PC-3 (cell line): ENCODE measurements at regions not wholly inside any gene's neighbourhood (a gene's known extent, or its start where the extent isn't known, plus 50 kb on each side); places are given as distances from the start of the nearest gene placed in this dataset.

Experiments
- CTCF ChIP-seq: fragments of 300-600 bp; sonication (generic); conservative IDR thresholded peaks from 2 replicates; pipeline ENCODE4 v1.5.1; 2017; ENCODE audit warnings: antibody characterized with exemption, low read depth, mild to moderate bottlenecking, low read length
- EZH2 ChIP-seq: fragments of 300-600 bp; sonication (generic); IDR thresholded peaks from one replicate; pipeline ENCODE4 v1.6.1; 2017; ENCODE audit warnings: antibody characterized with exemption, mild to moderate bottlenecking, low read length; ENCODE audit not compliant: unreplicated experiment

GRCh38 chr6:168221497-168222079 lies 98.0 kb downstream of the DACT2 start:
- TF ChIP-seq CTCF (no peak), EZH2 (no peak)
